Uterus (tissue), 3 donors: ENCODE measurements at regions not wholly inside any gene's neighbourhood (a gene's known extent, or its start where the extent isn't known, plus 50 kb on each side); places are given as distances from the start of the nearest gene placed in this dataset.

Source experiments
- DNase-seq, 2 donors: peaks; one replicate each; pipeline ENCODE4 v3.0.0-alpha.2; 2019 to 2020
- H3K27ac ChIP-seq, 2 donors: fragments of 200-600 bp; sonication (generic); 1 replicate in 1 of 2; 2 replicates in 1 of 2; pipeline ENCODE4 v1.5.1; 2016 to 2018
- H3K27me3 ChIP-seq, 2 donors: fragments of 200-600 bp; sonication (generic); one replicate each; pipeline ENCODE4 v1.5.1; 2018 to 2019; ENCODE audit warnings: control low read depth in 1 of 2
- H3K36me3 ChIP-seq, 2 donors: fragments of 200-600 bp; sonication (generic); one replicate each; pipeline ENCODE4 v1.5.1; 2019; ENCODE audit warnings: control low read depth in 1 of 2
- H3K4me1 ChIP-seq, 2 donors: fragments of 200-600 bp; sonication (generic); one replicate each; pipeline ENCODE4 v1.5.1; 2018 to 2019; ENCODE audit warnings: control low read depth in 1 of 2
- H3K4me3 ChIP-seq, 2 donors: fragments of 200-600 bp; sonication (generic); 1 replicate in 1 of 2; 2 replicates in 1 of 2; pipeline ENCODE4 v1.5.1; 2018 to 2019; ENCODE audit warnings: mild to moderate bottlenecking in 1 of 2
- H3K9me3 ChIP-seq, 2 donors: fragments of 200-600 bp; sonication (generic); one replicate each; pipeline ENCODE4 v1.5.1; 2019; ENCODE audit warnings: control low read depth in 1 of 2
- POLR2A ChIP-seq, 2 donors: fragments of 450-650 bp; IDR thresholded peaks; one replicate each; pipeline ENCODE4 v1.6.1; 2016; ENCODE audit warnings: antibody characterized with exemption in 2 of 2, mild to moderate bottlenecking in 1 of 2, moderate library complexity in 1 of 2
- intact Hi-C: fragments of 100-400 bp; cut with DNase I; formaldehyde crosslinking; loops from one replicate; pipeline ENCODE4 v1.15.1; 2023; ENCODE audit warnings: low total_unique reads
- TF ChIP-seq, protein P1 (sequence below), 4 experiments: fragments of 200-600 bp in 2 of 4; fragments of 450-650 bp in 2 of 4; sonication (generic) in 2 of 4; IDR thresholded peaks; one replicate each; pipeline ENCODE4 v1.5.1; 2016 to 2019; ENCODE audit warnings: antibody characterized with exemption in 4 of 4, mild to moderate bottlenecking in 2 of 4, moderate library complexity in 1 of 4
- donor health status: DM: yes; HTN: yes; CAD: no.

DNA sequence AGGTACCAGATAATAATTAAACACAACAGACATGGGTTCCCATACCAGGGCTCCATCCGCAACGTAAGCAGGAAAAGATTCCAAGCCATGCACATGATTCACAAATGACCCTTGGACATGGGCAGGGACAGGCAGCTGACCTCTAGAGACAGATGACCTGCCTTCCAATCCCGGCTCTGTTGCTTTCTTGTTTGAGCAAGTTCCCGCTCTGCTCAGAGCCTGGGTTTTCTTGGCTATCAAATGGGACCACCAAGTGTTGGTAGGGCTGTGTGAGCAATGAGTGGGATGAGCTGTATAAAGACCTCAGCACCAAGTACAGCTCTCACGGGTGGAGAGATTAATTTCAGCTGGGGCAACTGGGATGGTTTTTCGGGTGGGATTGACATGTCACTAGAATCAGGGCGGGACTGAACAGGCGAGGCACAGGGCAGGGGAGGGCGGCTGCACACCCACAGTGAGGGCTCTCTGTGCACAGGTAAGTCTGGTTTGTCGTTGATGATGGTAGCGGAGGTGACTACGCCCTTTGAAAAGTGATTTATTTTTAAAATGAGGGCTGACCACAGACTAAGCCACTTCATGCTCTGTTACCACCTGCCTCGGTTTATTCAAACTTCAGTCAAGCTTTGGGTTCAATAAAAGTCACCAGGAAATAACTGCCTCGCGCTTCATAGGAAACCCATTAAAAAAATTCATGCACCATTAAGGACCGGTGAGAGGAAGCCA lies 57.5 kb upstream of the IFFO2 start:
- H3K27ac ChIP-seq, result no peak overlapping the region
- no peaks in the 10 kb centered on the region for H3K9me3 ChIP-seq
- intact Hi-C loops, result no loop called here
- TF ChIP-seq, protein P1, sequence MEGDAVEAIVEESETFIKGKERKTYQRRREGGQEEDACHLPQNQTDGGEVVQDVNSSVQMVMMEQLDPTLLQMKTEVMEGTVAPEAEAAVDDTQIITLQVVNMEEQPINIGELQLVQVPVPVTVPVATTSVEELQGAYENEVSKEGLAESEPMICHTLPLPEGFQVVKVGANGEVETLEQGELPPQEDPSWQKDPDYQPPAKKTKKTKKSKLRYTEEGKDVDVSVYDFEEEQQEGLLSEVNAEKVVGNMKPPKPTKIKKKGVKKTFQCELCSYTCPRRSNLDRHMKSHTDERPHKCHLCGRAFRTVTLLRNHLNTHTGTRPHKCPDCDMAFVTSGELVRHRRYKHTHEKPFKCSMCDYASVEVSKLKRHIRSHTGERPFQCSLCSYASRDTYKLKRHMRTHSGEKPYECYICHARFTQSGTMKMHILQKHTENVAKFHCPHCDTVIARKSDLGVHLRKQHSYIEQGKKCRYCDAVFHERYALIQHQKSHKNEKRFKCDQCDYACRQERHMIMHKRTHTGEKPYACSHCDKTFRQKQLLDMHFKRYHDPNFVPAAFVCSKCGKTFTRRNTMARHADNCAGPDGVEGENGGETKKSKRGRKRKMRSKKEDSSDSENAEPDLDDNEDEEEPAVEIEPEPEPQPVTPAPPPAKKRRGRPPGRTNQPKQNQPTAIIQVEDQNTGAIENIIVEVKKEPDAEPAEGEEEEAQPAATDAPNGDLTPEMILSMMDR (IDR thresholded peaks at IDR 0.05), result no peak
- DNase-seq, result no peak
- no peak overlapping the region for H3K4me3 ChIP-seq
- H3K4me1 ChIP-seq, result no peaks in the 10 kb centered on the region
- no peaks in the 10 kb centered on the region for H3K27me3 ChIP-seq
- H3K36me3 ChIP-seq, result no peaks in the 10 kb centered on the region

DNA sequence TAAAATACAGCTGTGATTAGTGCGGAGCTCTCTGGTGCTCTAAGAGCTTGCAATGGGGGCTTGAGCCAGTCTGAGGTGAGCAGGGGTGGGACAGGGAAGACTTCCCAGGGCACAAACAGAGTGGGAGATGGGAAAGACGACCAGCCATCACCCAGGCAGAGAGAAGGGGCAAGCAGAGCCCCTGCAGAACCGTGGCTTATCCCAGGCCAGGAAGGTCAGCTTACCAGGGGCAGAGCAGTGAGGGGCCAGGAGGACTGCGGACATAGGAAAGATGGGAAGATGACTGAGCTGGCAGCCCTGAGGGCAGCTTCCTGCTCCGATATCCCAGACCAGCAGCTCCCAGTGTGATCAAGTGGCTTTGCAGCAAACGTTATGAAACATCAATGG lies 55.4 kb upstream of the IFFO2 start:
- Histone ChIP-seq H3K9me3 (no peaks in the 10 kb centered on the region), H3K27me3 (no peaks in the 10 kb centered on the region), H3K4me3 (no peak overlapping the region), H3K27ac (peak overlapping the region; percentile 82 to 85), H3K36me3 (no peaks in the 10 kb centered on the region), H3K4me1 (no peaks in the 10 kb centered on the region)
- DNase-seq, result no peak
- intact Hi-C loops, result no loop called here
- TF ChIP-seq, protein P1 (IDR thresholded peaks at IDR 0.05), result no peak
- TF ChIP-seq POLR2A (IDR thresholded peaks at IDR 0.05), result no peak

DNA sequence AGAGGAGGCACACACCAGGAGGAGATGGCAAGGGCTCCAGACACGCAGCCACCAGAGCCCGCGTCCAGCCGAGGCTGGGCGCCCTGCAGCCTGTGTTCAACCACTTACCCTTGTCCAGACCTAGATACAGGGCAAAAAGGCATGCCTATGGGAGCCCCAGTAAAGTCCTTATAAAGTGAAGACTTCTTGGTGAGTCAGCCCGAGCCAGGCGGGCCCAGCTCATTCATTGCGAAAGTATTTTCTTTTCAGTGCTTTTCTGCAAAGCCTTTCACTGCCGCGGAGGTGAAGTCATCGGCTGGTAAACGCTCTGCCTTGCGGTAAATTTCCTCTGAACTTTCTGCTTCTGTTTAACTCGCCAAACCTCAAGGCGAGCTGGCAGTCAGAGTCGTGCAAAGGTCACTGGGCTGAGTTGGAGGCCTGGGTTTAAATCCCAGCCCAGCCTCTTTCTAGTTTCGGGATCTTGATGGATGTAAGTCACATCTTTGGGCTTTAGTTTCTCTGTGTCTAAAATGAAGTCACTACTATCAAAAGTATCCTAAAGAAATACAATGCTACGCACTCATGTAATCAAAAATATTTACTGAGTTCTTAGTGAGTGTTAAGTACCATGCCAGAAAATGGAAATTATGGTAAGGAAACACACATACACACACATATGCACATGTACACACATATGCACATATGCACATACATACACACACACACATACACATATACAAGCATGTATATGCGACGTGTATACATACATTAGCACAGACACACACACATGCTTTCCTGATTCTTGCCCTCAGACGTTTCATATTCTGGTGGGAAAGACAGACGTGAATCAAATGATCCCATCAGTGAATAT lies 54.7 kb upstream of the IFFO2 start:
- peak; percentile 75 to 89 for DNase-seq
- intact Hi-C loops, result no loop called here
- H3K4me3 ChIP-seq, result no peak overlapping the region
- H3K4me1 ChIP-seq, result no peaks in the 10 kb centered on the region
- TF ChIP-seq, protein P1 (IDR thresholded peaks at IDR 0.05), result no peak
- peak in 1 of 2 donors; percentile 20 for TF ChIP-seq POLR2A (IDR thresholded peaks at IDR 0.05)
- H3K36me3 ChIP-seq, result no peaks in the 10 kb centered on the region
- no peaks in the 10 kb centered on the region for H3K27me3 ChIP-seq
- no peaks in the 10 kb centered on the region for H3K9me3 ChIP-seq
- H3K27ac ChIP-seq, result peak overlapping the region; percentile 82 to 85

DNA sequence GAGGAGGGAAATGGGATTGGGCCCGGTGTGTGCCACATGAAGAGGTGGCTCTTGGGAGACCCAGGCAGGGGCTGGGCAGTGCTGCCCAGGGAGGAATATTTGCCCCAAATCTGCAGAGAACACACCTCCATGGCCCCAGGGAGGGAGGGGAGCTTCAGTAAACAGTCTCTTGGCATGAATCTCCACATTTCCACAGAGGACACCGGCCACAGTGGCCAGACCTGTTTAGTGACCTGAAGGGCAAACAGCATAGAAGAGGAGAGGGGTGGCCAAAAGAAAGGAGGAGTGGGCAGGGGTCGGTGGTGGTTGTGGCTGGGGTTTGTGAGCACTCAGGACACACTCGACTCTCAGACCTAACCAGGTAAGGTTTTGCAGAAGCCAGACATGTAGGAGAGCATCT lies 54.0 kb upstream of the IFFO2 start:
- no peaks in the 10 kb centered on the region for H3K36me3 ChIP-seq
- no peak for DNase-seq
- H3K9me3 ChIP-seq, result no peaks in the 10 kb centered on the region
- no peaks in the 10 kb centered on the region for H3K27me3 ChIP-seq
- H3K4me1 ChIP-seq, result no peaks in the 10 kb centered on the region
- intact Hi-C loops, result no loop called here
- H3K27ac ChIP-seq, result peak overlapping the region; percentile 82 to 85
- no peak overlapping the region for H3K4me3 ChIP-seq
- TF ChIP-seq, protein P1 (IDR thresholded peaks at IDR 0.05), result no peak
- TF ChIP-seq POLR2A (IDR thresholded peaks at IDR 0.05), result no peak

DNA sequence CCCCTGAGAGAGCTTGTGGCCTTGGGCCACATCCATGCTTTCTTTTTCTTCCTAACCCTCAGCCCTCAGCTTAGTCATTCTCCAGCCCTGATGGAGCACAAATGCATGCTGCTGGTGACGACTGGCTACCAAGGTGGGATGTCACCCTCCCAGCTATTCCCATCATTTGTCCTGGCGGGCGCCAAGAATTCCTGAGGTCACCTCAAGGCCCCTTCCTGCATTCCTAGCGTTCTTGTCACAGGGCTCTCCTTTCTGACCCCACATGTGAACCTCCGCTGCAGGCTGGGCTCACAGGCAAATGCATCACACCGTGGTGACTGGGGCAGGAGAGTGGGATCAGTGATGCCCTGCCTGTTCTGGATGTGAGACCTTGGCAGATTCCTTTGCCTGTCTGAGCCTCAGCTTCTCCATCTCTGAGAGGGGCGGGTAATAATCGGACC lies 53.4 kb upstream of the IFFO2 start:
- Histone ChIP-seq H3K27ac (peak overlapping the region; percentile 82 to 85), H3K9me3 (no peaks in the 10 kb centered on the region), H3K36me3 (no peaks in the 10 kb centered on the region), H3K4me1 (no peaks in the 10 kb centered on the region), H3K27me3 (no peaks in the 10 kb centered on the region), H3K4me3 (no peak overlapping the region)
- no peak for DNase-seq
- TF ChIP-seq, protein P1 (IDR thresholded peaks at IDR 0.05), result no peak
- no peak for TF ChIP-seq POLR2A (IDR thresholded peaks at IDR 0.05)
- intact Hi-C loops, result no loop called here
